AG04449 (cell line): ENCODE measurements at regions not wholly inside any gene's neighbourhood (a gene's known extent, or its start where the extent isn't known, plus 50 kb on each side); places are given as distances from the start of the nearest gene placed in this dataset.

ENCODE experiments used
- CTCF ChIA-PET: fragments of 350-600 bp; formaldehyde crosslinking; extraction: SDS; loops from one replicate; lab custom pipeline; 2021; ENCODE audit warnings: antibody characterized with exemption; lab: Yijun Ruan, JAX
- POLR2A ChIA-PET: fragments of 400-600, 350-600 bp; formaldehyde crosslinking; extraction: SDS; loops from one replicate; lab custom pipeline; 2020; ENCODE audit warnings: antibody characterized with exemption, inconsistent platforms; lab: Yijun Ruan, JAX
- DNase-seq: peaks from one replicate; pipeline ENCODE4 v3.0.0-alpha.2; 2010; ENCODE audit warnings: low read depth, low spot score
- H3K4me3 ChIP-seq: 2 replicates; pipeline ENCODE4 v1.5.1; 2011; ENCODE audit warnings: low read depth, mild to moderate bottlenecking, control low read depth, low read length
- CTCF ChIP-seq: IDR thresholded peaks from one replicate; pipeline ENCODE4 v1.5.1; 2011; ENCODE audit warnings: mild to moderate bottlenecking, moderate library complexity, low read length, control low read depth, inconsistent platforms; ENCODE audit not compliant: insufficient read depth; ENCODE audit errors: missing control alignments

GRCh38 chr9:129469988-129470316, 150.9 kb downstream of the C9orf50 start:
- ChIA-PET CTCF (interaction anchor here (0.8 to 2.1 kb wide), 3 partner anchors 10 to 154 kb away, joined by 3 to 5 read pairs (median 3); no protein-coding TSS in a partner anchor), POLR2A (no interaction called here)
- no peak overlapping the region for H3K4me3 ChIP-seq
- DNase-seq: no peak
- TF ChIP-seq CTCF: no peak

- H3K4me3 ChIP-seq: no peak overlapping the region
- DNase-seq: no peak
- ChIA-PET CTCF (interaction anchor here (1.1 kb wide), 1 partner anchor 9 kb away, joined by 3 read pairs; no protein-coding TSS in a partner anchor), POLR2A (no interaction called here)
- no peak for TF ChIP-seq CTCF
Measured at GRCh38 chr9:129469188-129469987, 151.5 kb downstream of the C9orf50 start.

GRCh38 chr9:129467739-129468666, 152.9 kb downstream of the C9orf50 start:
- no peak for DNase-seq
- CTCF ChIA-PET: interaction anchor here (0.7 kb wide), 1 partner anchor 325 kb away, joined by 3 read pairs; no protein-coding TSS in a partner anchor
- no peak for TF ChIP-seq CTCF
- H3K4me3 ChIP-seq: no peak overlapping the region
- POLR2A ChIA-PET: interaction anchor here (0.5 to 0.6 kb wide), 2 partner anchors 290 to 295 kb away, joined by 3 read pairs; partner anchors contain the start of gene IER5L

- H3K4me3 ChIP-seq: no peak overlapping the region
- TF ChIP-seq CTCF: no peak
- ChIA-PET POLR2A (no interaction called here), CTCF (no interaction called here)
- no peak for DNase-seq
Measured at GRCh38 chr9:129467004-129467588, 153.8 kb downstream of the C9orf50 start.

GRCh38 chr9:129465834-129466535, 154.9 kb downstream of the C9orf50 start:
- POLR2A ChIA-PET: interaction anchor here (0.9 to 1.0 kb wide), 3 partner anchors 16 to 292 kb away, joined by 3 read pairs; partner anchors contain the start of gene IER5L
- DNase-seq: no peak
- no peak overlapping the region for H3K4me3 ChIP-seq
- no peak for TF ChIP-seq CTCF
- CTCF ChIA-PET: interaction anchor here (0.6 to 1.7 kb wide), 3 partner anchors 145 to 292 kb away, joined by 3 to 5 read pairs (median 3); no protein-coding TSS in a partner anchor
